HEK293T (cell line): ENCODE measurements at regions not wholly inside any gene's neighbourhood (a gene's known extent, or its start where the extent isn't known, plus 50 kb on each side); places are given as distances from the start of the nearest gene placed in this dataset.
A peak's percentile ranks its signal among the peaks of the same experiment; 100 is the strongest.

Source experiments
- CTCF ChIA-PET: fragments of 350-600 bp; formaldehyde crosslinking; extraction: SDS; loops from one replicate; lab custom pipeline; 2021; ENCODE audit warnings: antibody characterized with exemption, inconsistent platforms; lab: Yijun Ruan, JAX
- POLR2A ChIA-PET: fragments of 350-600 bp; formaldehyde crosslinking; extraction: SDS; loops from one replicate; lab custom pipeline; 2020; ENCODE audit warnings: antibody characterized with exemption, inconsistent platforms; lab: Yijun Ruan, JAX
- DNase-seq: peaks from one replicate; pipeline ENCODE4 v3.0.0; 2012; ENCODE audit warnings: mixed read lengths; ENCODE audit errors: extremely low spot score
- ARNT ChIP-seq: fragments of 450-650 bp; IDR thresholded peaks from 2 replicates; pipeline ENCODE4 v1.6.1; 2017; ENCODE audit warnings: mild to moderate bottlenecking
- BHLHE40 ChIP-seq: fragments of 450-650 bp; IDR thresholded peaks from 2 replicates; pipeline ENCODE4 v1.6.1; 2016; ENCODE audit warnings: mild to moderate bottlenecking, moderate library complexity, borderline replicate concordance
- CTBP1 ChIP-seq: fragments of 450-650 bp; IDR thresholded peaks from 2 replicates; pipeline ENCODE4 v1.6.1; 2016; ENCODE audit warnings: borderline replicate concordance
- ELF4 ChIP-seq: fragments of 450-650 bp; IDR thresholded peaks from 2 replicates; pipeline ENCODE4 v1.6.1; 2017; ENCODE audit warnings: antibody characterized with exemption
- FOXA1 ChIP-seq: fragments of 450-650 bp; IDR thresholded peaks from 2 replicates; pipeline ENCODE4 v1.6.1; 2016; ENCODE audit warnings: mild to moderate bottlenecking
- FOXK2 ChIP-seq: fragments of 450-650 bp; IDR thresholded peaks from 2 replicates; pipeline ENCODE4 v1.6.1; 2016; ENCODE audit warnings: mild to moderate bottlenecking
- FOXM1 ChIP-seq: fragments of 450-650 bp; IDR thresholded peaks from 2 replicates; pipeline ENCODE4 v1.6.1; 2017; ENCODE audit warnings: mild to moderate bottlenecking, borderline replicate concordance
- HDGF ChIP-seq: fragments of 450-650 bp; IDR thresholded peaks from 2 replicates; pipeline ENCODE4 v1.6.1; 2017; ENCODE audit warnings: antibody characterized with exemption, borderline replicate concordance
- L3MBTL2 ChIP-seq: fragments of 450-650 bp; conservative IDR thresholded peaks from 2 replicates; pipeline ENCODE4 v1.6.1; 2016; ENCODE audit warnings: mild to moderate bottlenecking
- LEF1 ChIP-seq: fragments of 450-650 bp; IDR thresholded peaks from 2 replicates; pipeline ENCODE4 v1.6.1; 2017; ENCODE audit warnings: mild to moderate bottlenecking, borderline replicate concordance
- NFRKB ChIP-seq: fragments of 450-650 bp; IDR thresholded peaks from 2 replicates; pipeline ENCODE4 v1.6.1; 2016; ENCODE audit warnings: mild to moderate bottlenecking, moderate library complexity
- PKNOX1 ChIP-seq: fragments of 450-650 bp; IDR thresholded peaks from 2 replicates; pipeline ENCODE4 v1.6.1; 2016
- SP1 ChIP-seq: fragments of 450-650 bp; IDR thresholded peaks from 2 replicates; pipeline ENCODE4 v1.6.1; 2017
- SUZ12 ChIP-seq: fragments of 450-650 bp; IDR thresholded peaks from 2 replicates; pipeline ENCODE4 v1.6.1; 2016; ENCODE audit warnings: mild to moderate bottlenecking
- TARDBP ChIP-seq: fragments of 450-650 bp; IDR thresholded peaks from 2 replicates; pipeline ENCODE4 v1.6.1; 2016
- ZNF384 ChIP-seq: fragments of 450-650 bp; IDR thresholded peaks from 2 replicates; pipeline ENCODE4 v1.6.1; 2016

- no peak for TF ChIP-seq ARNT
- TF ChIP-seq LEF1 = no peak
- no peak for TF ChIP-seq L3MBTL2
- no peak for TF ChIP-seq HDGF
- TF ChIP-seq TARDBP = no peak
- no peak for TF ChIP-seq FOXM1
- TF ChIP-seq SP1 = no peak
- no peak for TF ChIP-seq FOXA1
- TF ChIP-seq FOXK2 = no peak
- TF ChIP-seq NFRKB = no peak
- TF ChIP-seq ZNF384 = no peak
- TF ChIP-seq SUZ12 = no peak
- no peak for TF ChIP-seq BHLHE40
- no peak for TF ChIP-seq CTBP1
- CTCF ChIA-PET = no interaction called here
- POLR2A ChIA-PET = no interaction called here
- DNase-seq = no peak
Observed at GRCh38 chr10:21164687-21165086, 267.6 kb upstream of the NEBL start.

- ChIA-PET POLR2A (no interaction called here), CTCF (no interaction called here)
- TF ChIP-seq FOXA1 = no peak
- no peak for TF ChIP-seq SP1
- TF ChIP-seq CTBP1 = no peak
- TF ChIP-seq L3MBTL2 = no peak
- TF ChIP-seq ZNF384 = no peak
- TF ChIP-seq FOXK2 = no peak
- no peak for TF ChIP-seq BHLHE40
- no peak for TF ChIP-seq ARNT
- TF ChIP-seq SUZ12 = no peak
- TF ChIP-seq LEF1 = no peak
- no peak for TF ChIP-seq NFRKB
- no peak for DNase-seq
Observed at GRCh38 chr10:21162948-21163347, 265.8 kb upstream of the NEBL start.

GRCh38 chr10:21161647-21162046 is 264.5 kb upstream of the NEBL start:
- no peak for TF ChIP-seq FOXM1
- no peak for TF ChIP-seq TARDBP
- no peak for TF ChIP-seq ELF4
- TF ChIP-seq ZNF384 = no peak
- no peak for TF ChIP-seq BHLHE40
- TF ChIP-seq NFRKB = no peak
- no peak for TF ChIP-seq HDGF
- TF ChIP-seq SUZ12 = no peak
- no peak for TF ChIP-seq SP1
- TF ChIP-seq LEF1 = no peak
- no peak for TF ChIP-seq FOXA1
- no peak for TF ChIP-seq L3MBTL2
- TF ChIP-seq FOXK2 = no peak
- TF ChIP-seq ARNT = no peak
- ChIA-PET CTCF (no interaction called here), POLR2A (no interaction called here)
- no peak for DNase-seq

GRCh38 chr10:21161090-21161625 is 264.0 kb upstream of the NEBL start:
- no peak for DNase-seq
- ChIA-PET CTCF (no interaction called here), POLR2A (no interaction called here)
- TF ChIP-seq L3MBTL2 (no peak), ELF4 (no peak), ZNF384 (no peak), ARNT (no peak), CTBP1 (no peak), PKNOX1 (no peak), FOXM1 (no peak), SUZ12 (no peak), BHLHE40 (no peak), FOXA1 (no peak), NFRKB (no peak), FOXK2 (no peak), LEF1 (no peak), TARDBP (no peak), SP1 (no peak), HDGF (no peak)

- TF ChIP-seq CTBP1 = no peak
- TF ChIP-seq PKNOX1 = no peak
- POLR2A ChIA-PET = no interaction called here
- DNase-seq = no peak
- CTCF ChIA-PET = no interaction called here
Observed at GRCh38 chr10:21160116-21160515, 263.0 kb upstream of the NEBL start.

GRCh38 chr10:21159669-21160068 is 262.6 kb upstream of the NEBL start:
- POLR2A ChIA-PET = no interaction called here
- no peak for TF ChIP-seq FOXM1
- 0 out of 2 replicates have a peak, but pooled peaks have one; percentile 10 for TF ChIP-seq PKNOX1
- no peak for TF ChIP-seq L3MBTL2
- TF ChIP-seq ELF4 = no peak
- no peak for TF ChIP-seq ZNF384
- TF ChIP-seq CTBP1 = no peak
- no peak for DNase-seq
- CTCF ChIA-PET = no interaction called here

GRCh38 chr10:21158301-21158700 is 261.2 kb upstream of the NEBL start:
- TF ChIP-seq FOXA1 (no peak), LEF1 (no peak), SP1 (no peak), TARDBP (no peak), ELF4 (no peak), L3MBTL2 (no peak), SUZ12 (no peak), BHLHE40 (no peak), NFRKB (no peak), PKNOX1 (no peak), FOXK2 (no peak), CTBP1 (no peak)
- CTCF ChIA-PET = interaction anchor here (1.0 kb wide), 1 partner anchor 9 kb away, joined by 5 read pairs; no protein-coding TSS in a partner anchor
- POLR2A ChIA-PET = no interaction called here
- DNase-seq = no peak
